T-cell (primary cell): ENCODE measurements at regions not wholly inside any gene's neighbourhood (a gene's known extent, or its start where the extent isn't known, plus 50 kb on each side); places are given as distances from the start of the nearest gene placed in this dataset.

ENCODE experiments used
- ATAC-seq, 4 experiments: fragments of 200-7000 bp in 3 of 4; fragments of 150-1000 bp in 1 of 4; cut with Tn5 transposase; replicated peaks in 1 of 4; 1 replicate in 3 of 4; 2 replicates in 1 of 4; pipeline ENCODE4 v1.10.0; 2021; ENCODE audit warnings: moderate library complexity in 3 of 4, mild to moderate bottlenecking in 2 of 4, moderate number of reproducible peaks in 1 of 4
- CTCF ChIA-PET, 2 donors: fragments of 300-600 bp; sonication (Branson Sonifier 250); formaldehyde crosslinking; loops; one replicate each; lab custom pipeline; 2022; ENCODE audit warnings: antibody characterized with exemption in 2 of 2; lab: Charles Lee
- POLR2A ChIA-PET, 2 donors: fragments of 300-600 bp; sonication (Branson Sonifier 250); formaldehyde crosslinking; loops; one replicate each; lab custom pipeline; 2022; ENCODE audit warnings: antibody characterized with exemption in 2 of 2; lab: Charles Lee
- DNase-seq, 35 experiments: peaks; one replicate each; pipeline versions ENCODE4 v3.0.0 to v3.0.0-alpha.2; 2013 to 2023
- H3K27ac ChIP-seq: one replicate; pipeline ENCODE4 v1.5.1; 2013; ENCODE audit warnings: low read length
- H3K27me3 ChIP-seq, 2 experiments: replicated peaks in 1 of 2; 1 replicate in 1 of 2; 2 replicates in 1 of 2; pipeline versions ENCODE4 v1.6.1 to v1.7.0; 2013; ENCODE audit warnings: low read length in 1 of 2, mixed read lengths in 1 of 2; ENCODE audit not compliant: control insufficient read depth in 2 of 2, insufficient read depth in 2 of 2; ENCODE audit errors: extremely low read depth in 1 of 2
- H3K36me3 ChIP-seq, 2 donors: 1 replicate in 1 of 2; 2 replicates in 1 of 2; pipeline versions ENCODE4 v1.6.1 to v1.7.0; 2013; ENCODE audit warnings: low read length in 1 of 2; ENCODE audit not compliant: control insufficient read depth in 2 of 2, insufficient read depth in 1 of 2; ENCODE audit errors: extremely low read depth in 1 of 2
- H3K4me1 ChIP-seq, 2 experiments: 1 replicate in 1 of 2; 2 replicates in 1 of 2; pipeline versions ENCODE4 v1.6.1 to v1.7.0; 2013; ENCODE audit warnings: low read length in 2 of 2, mixed read lengths in 1 of 2; ENCODE audit not compliant: insufficient read depth in 2 of 2, control insufficient read depth in 1 of 2; ENCODE audit errors: extremely low read depth in 1 of 2
- H3K4me3 ChIP-seq, 2 donors: 1 replicate in 1 of 2; 2 replicates in 1 of 2; pipeline versions ENCODE4 v1.5.1 to v1.7.0; 2013; ENCODE audit warnings: mild to moderate bottlenecking in 2 of 2, low read length in 1 of 2, moderate library complexity in 1 of 2; ENCODE audit not compliant: control insufficient read depth in 1 of 2; ENCODE audit errors: extremely low read depth in 1 of 2
- H3K9me3 ChIP-seq: 2 replicates; pipeline ENCODE4 v1.7.0; 2013
- H3K27ac Mint-ChIP-seq, 2 donors: one replicate each; pipeline ENCODE4 v1.8.0; 2020 to 2021; ENCODE audit warnings: mild to moderate bottlenecking in 2 of 2, mixed read lengths in 2 of 2
- H3K27me3 Mint-ChIP-seq, 2 donors: one replicate each; pipeline ENCODE4 v1.8.0; 2021 to 2022; ENCODE audit warnings: mixed read lengths in 2 of 2
- H3K36me3 Mint-ChIP-seq: one replicate; pipeline ENCODE4 v1.8.0; 2021; ENCODE audit warnings: mixed read lengths
- H3K4me1 Mint-ChIP-seq, 3 donors: one replicate each; pipeline ENCODE4 v1.8.0; 2020 to 2022; ENCODE audit warnings: mixed read lengths in 3 of 3, mild to moderate bottlenecking in 1 of 3
- H3K4me3 Mint-ChIP-seq, 3 donors: one replicate each; pipeline ENCODE4 v1.8.0; 2020 to 2022; ENCODE audit warnings: mild to moderate bottlenecking in 3 of 3, mixed read lengths in 3 of 3, moderate library complexity in 3 of 3
- H3K9me3 Mint-ChIP-seq, 3 donors: one replicate each; pipeline ENCODE4 v1.8.0; 2020 to 2022; ENCODE audit warnings: mixed read lengths in 3 of 3
- WGBS: methylation state at CpG from one replicate; pipeline ENCODE4 v1.1.5; 2013; ENCODE audit warnings: missing lambda C conversion rate; ENCODE audit not compliant: insufficient coverage; 5-methylcytosine and 5-hydroxymethylcytosine counted together

- no peak overlapping the region for H3K4me3 Mint-ChIP-seq
- no peaks in the 10 kb centered on the region for H3K36me3 Mint-ChIP-seq
- H3K27ac Mint-ChIP-seq, result no peak overlapping the region
- no peaks in the 10 kb centered on the region for H3K36me3 ChIP-seq
- H3K27me3 ChIP-seq, result no peaks in the 10 kb centered on the region
- H3K4me3 ChIP-seq, result no peak overlapping the region
- H3K27me3 Mint-ChIP-seq, result no peaks in the 10 kb centered on the region
- WGBS, result 67% methylated on average over 1 of the region's 1 CpG
- H3K27ac ChIP-seq, result no peak overlapping the region
- H3K9me3 Mint-ChIP-seq, result peaks cover 0 to 8% (median 0%) of the 10 kb centered on the region in 3 donors
- CTCF ChIA-PET, result no interaction called here
- ATAC-seq (no peak), DNase-seq (no peak)
- H3K4me1 Mint-ChIP-seq, result no peaks in the 10 kb centered on the region
- no peaks in the 10 kb centered on the region for H3K9me3 ChIP-seq
- POLR2A ChIA-PET, result no interaction called here
- no peaks in the 10 kb centered on the region for H3K4me1 ChIP-seq
Measured at GRCh38 chr4:157932936-157933335, 239.9 kb downstream of the GASK1B start.

- Mint-ChIP-seq H3K36me3 (no peaks in the 10 kb centered on the region), H3K9me3 (peaks cover 0 to 8% (median 7%) of the 10 kb centered on the region in 3 donors), H3K27me3 (no peaks in the 10 kb centered on the region), H3K4me3 (no peak overlapping the region), H3K4me1 (no peaks in the 10 kb centered on the region), H3K27ac (no peak overlapping the region)
- Histone ChIP-seq H3K36me3 (no peaks in the 10 kb centered on the region), H3K27ac (no peak overlapping the region), H3K4me1 (no peaks in the 10 kb centered on the region), H3K27me3 (no peaks in the 10 kb centered on the region), H3K4me3 (no peak overlapping the region), H3K9me3 (no peaks in the 10 kb centered on the region)
- no peak for DNase-seq
- ChIA-PET POLR2A (no interaction called here), CTCF (no interaction called here)
- no CpG with 5 or more reads among the region's 1 CpG for WGBS
- no peak for ATAC-seq
Measured at GRCh38 chr4:157929486-157929885, 243.3 kb downstream of the GASK1B start.

- Histone ChIP-seq H3K36me3 (no peaks in the 10 kb centered on the region), H3K4me3 (no peak overlapping the region), H3K4me1 (no peaks in the 10 kb centered on the region), H3K27ac (no peak overlapping the region), H3K27me3 (no peaks in the 10 kb centered on the region), H3K9me3 (no peaks in the 10 kb centered on the region)
- Mint-ChIP-seq H3K9me3 (peaks cover 3 to 8% (median 7%) of the 10 kb centered on the region in 3 donors), H3K27ac (no peak overlapping the region), H3K36me3 (no peaks in the 10 kb centered on the region), H3K4me3 (no peak overlapping the region), H3K4me1 (no peaks in the 10 kb centered on the region), H3K27me3 (no peaks in the 10 kb centered on the region)
- ChIA-PET CTCF (no interaction called here), POLR2A (no interaction called here)
- WGBS, result no CpG with 5 or more reads among the region's 2 CpGs
- DNase-seq (no peak), ATAC-seq (no peak)
Measured at GRCh38 chr4:157918036-157918832, 254.6 kb downstream of the GASK1B start.

GRCh38 chr4:157912212-157912611 lies 260.6 kb downstream of the GASK1B start:
- Mint-ChIP-seq H3K4me1 (no peaks in the 10 kb centered on the region), H3K9me3 (peaks cover 0 to 4% (median 0%) of the 10 kb centered on the region in 3 donors), H3K27ac (no peak overlapping the region), H3K4me3 (no peak overlapping the region), H3K36me3 (no peaks in the 10 kb centered on the region), H3K27me3 (no peaks in the 10 kb centered on the region)
- no peaks in the 10 kb centered on the region for H3K9me3 ChIP-seq
- no peaks in the 10 kb centered on the region for H3K27me3 ChIP-seq
- H3K4me1 ChIP-seq, result no peaks in the 10 kb centered on the region
- WGBS, result 75% methylated on average over 1 of the region's 3 CpGs
- no peaks in the 10 kb centered on the region for H3K36me3 ChIP-seq
- POLR2A ChIA-PET, result interaction anchor here in 1 of 2 donors (0.5 kb wide), 1 partner anchor 33 kb away, joined by 5 read pairs; no protein-coding TSS in a partner anchor
- no peak overlapping the region for H3K27ac ChIP-seq
- no peak for DNase-seq
- CTCF ChIA-PET, result no interaction called here
- no peak for ATAC-seq
- no peak overlapping the region for H3K4me3 ChIP-seq

- H3K9me3 ChIP-seq, result no peaks in the 10 kb centered on the region
- H3K36me3 Mint-ChIP-seq, result no peaks in the 10 kb centered on the region
- DNase-seq (no peak), ATAC-seq (no peak)
- no peaks in the 10 kb centered on the region for H3K27me3 ChIP-seq
- CTCF ChIA-PET, result interaction anchor here in 1 of 2 donors (0.6 kb wide), 1 partner anchor 8 kb away, joined by 8 read pairs; no protein-coding TSS in a partner anchor
- no peak overlapping the region for H3K4me3 ChIP-seq
- POLR2A ChIA-PET, result no interaction called here
- no peaks in the 10 kb centered on the region for H3K27me3 Mint-ChIP-seq
- H3K36me3 ChIP-seq, result no peaks in the 10 kb centered on the region
- H3K27ac ChIP-seq, result no peak overlapping the region
- peaks cover 0 to 4% (median 0%) of the 10 kb centered on the region in 3 donors for H3K9me3 Mint-ChIP-seq
- no CpG with 5 or more reads among the region's 1 CpG for WGBS
- no peaks in the 10 kb centered on the region for H3K4me1 ChIP-seq
- no peaks in the 10 kb centered on the region for H3K4me1 Mint-ChIP-seq
- H3K4me3 Mint-ChIP-seq, result no peak overlapping the region
- no peak overlapping the region for H3K27ac Mint-ChIP-seq
Measured at GRCh38 chr4:157911662-157912061, 261.2 kb downstream of the GASK1B start.

GRCh38 chr4:157908691-157909090 lies 264.1 kb downstream of the GASK1B start:
- H3K27ac ChIP-seq, result no peak overlapping the region
- H3K36me3 Mint-ChIP-seq, result no peaks in the 10 kb centered on the region
- POLR2A ChIA-PET, result no interaction called here
- ATAC-seq (no peak), DNase-seq (no peak)
- no peaks in the 10 kb centered on the region for H3K27me3 ChIP-seq
- H3K4me1 ChIP-seq, result no peaks in the 10 kb centered on the region
- no peaks in the 10 kb centered on the region for H3K4me1 Mint-ChIP-seq
- no peaks in the 10 kb centered on the region for H3K9me3 ChIP-seq
- H3K27me3 Mint-ChIP-seq, result no peaks in the 10 kb centered on the region
- no peak overlapping the region for H3K27ac Mint-ChIP-seq
- WGBS, result 82% methylated on average over 2 of the region's 2 CpGs
- H3K9me3 Mint-ChIP-seq, result peaks cover 0 to 4% (median 0%) of the 10 kb centered on the region in 3 donors
- H3K36me3 ChIP-seq, result no peaks in the 10 kb centered on the region
- CTCF ChIA-PET, result no interaction called here
- H3K4me3 ChIP-seq, result no peak overlapping the region
- no peak overlapping the region for H3K4me3 Mint-ChIP-seq
